Muscle of arm (tissue), 1 donor: ENCODE measurements at regions not wholly inside any gene's neighbourhood (a gene's known extent, or its start where the extent isn't known, plus 50 kb on each side); places are given as distances from the start of the nearest gene placed in this dataset.
"Not testable (repeated sequence)": the region's sequence is repeated elsewhere in the genome, so short reads cannot be mapped to it uniquely, and the experiment has no call there.

ENCODE experiments used
- DNase-seq: peaks from one replicate; pipeline ENCODE4 v3.0.0-alpha.2; 2013

GRCh38 chr5:75844301-75844700, 127.1 kb upstream of the POC5 start:
- no peak for DNase-seq

- no peak for DNase-seq
These were observed 126.1 kb upstream of the POC5 start for GRCh38 chr5:75843319-75843718.

GRCh38 chr5:75839547-75839946, 122.3 kb upstream of the POC5 start:
- DNase-seq, result no peak

GRCh38 chr5:75837258-75837841, 120.1 kb upstream of the POC5 start:
- DNase-seq, result no peak

- DNase-seq, result no peak
These were observed 114.3 kb upstream of the POC5 start for GRCh38 chr5:75831561-75831960.

GRCh38 chr5:75828029-75828428, 110.8 kb upstream of the POC5 start:
- no peak for DNase-seq

- no peak for DNase-seq
These were observed 107.1 kb upstream of the POC5 start for GRCh38 chr5:75824323-75824722.

- no peak for DNase-seq
These were observed 106.6 kb upstream of the POC5 start for GRCh38 chr5:75823811-75824210.

GRCh38 chr5:75818661-75819060, 101.4 kb upstream of the POC5 start:
- no peak for DNase-seq

- not testable (repeated sequence) for DNase-seq
These were observed 82.5 kb upstream of the POC5 start for GRCh38 chr5:75799695-75800094.

GRCh38 chr5:75769338-75769737, 52.1 kb upstream of the POC5 start:
- DNase-seq, result not testable (repeated sequence)
